GM21717 (cell line): ENCODE measurements at regions not wholly inside any gene's neighbourhood (a gene's known extent, or its start where the extent isn't known, plus 50 kb on each side); places are given as distances from the start of the nearest gene placed in this dataset.

Experiments
- ATAC-seq: cut with Tn5 transposase; IDR thresholded peaks from one replicate; pipeline ENCODE4 v1.9.1; 2021; ENCODE audit warnings: mild to moderate bottlenecking, moderate library complexity; ENCODE audit not compliant: unreplicated experiment

- no peak for ATAC-seq
Measured at GRCh38 chr5:74296685-74297408, 343.7 kb downstream of the ENC1 start.

- no peak for ATAC-seq
Measured at GRCh38 chr5:74295676-74296075, 344.9 kb downstream of the ENC1 start.

- ATAC-seq: no peak
Measured at GRCh38 chr5:74295141-74295540, 345.4 kb downstream of the ENC1 start.

- peak; percentile 76 for ATAC-seq
Measured at GRCh38 chr5:74294231-74294705, 346.3 kb downstream of the ENC1 start.

- no peak for ATAC-seq
Measured at GRCh38 chr5:74293182-74293581, 347.3 kb downstream of the ENC1 start.

- no peak for ATAC-seq
Measured at GRCh38 chr5:74290634-74291241, 349.8 kb downstream of the ENC1 start.

- no peak for ATAC-seq
Measured at GRCh38 chr5:74289691-74290090, 350.8 kb downstream of the ENC1 start.

GRCh38 chr5:74289238-74289637 lies 351.3 kb downstream of the ENC1 start:
- no peak for ATAC-seq

- ATAC-seq: no peak
Measured at GRCh38 chr5:74288448-74289108, 351.9 kb downstream of the ENC1 start.

GRCh38 chr5:74288038-74288437 lies 352.5 kb downstream of the ENC1 start:
- no peak for ATAC-seq

GRCh38 chr5:74286734-74287695 lies 353.5 kb downstream of the ENC1 start:
- ATAC-seq: no peak

- no peak for ATAC-seq
Measured at GRCh38 chr5:74285675-74286280, 354.8 kb downstream of the ENC1 start.

- ATAC-seq: no peak
Measured at GRCh38 chr5:74282490-74282889, 358.0 kb downstream of the ENC1 start.

GRCh38 chr5:74281166-74281565 lies 359.4 kb downstream of the ENC1 start:
- no peak for ATAC-seq

GRCh38 chr5:74280306-74280705 lies 360.2 kb downstream of the ENC1 start:
- ATAC-seq: no peak

GRCh38 chr5:74279244-74279643 lies 361.3 kb downstream of the ENC1 start:
- ATAC-seq: no peak

GRCh38 chr5:74277418-74277817 lies 363.1 kb downstream of the ENC1 start:
- ATAC-seq: no peak

GRCh38 chr5:74275171-74275992 lies 365.1 kb downstream of the ENC1 start:
- ATAC-seq: no peak

- ATAC-seq: no peak
Measured at GRCh38 chr5:74274326-74274725, 366.2 kb downstream of the ENC1 start.
